Transverse colon (tissue), 4 donors: ENCODE measurements at regions not wholly inside any gene's neighbourhood (a gene's known extent, or its start where the extent isn't known, plus 50 kb on each side); places are given as distances from the start of the nearest gene placed in this dataset.
"Not testable (repeated sequence)": the region's sequence is repeated elsewhere in the genome, so short reads cannot be mapped to it uniquely, and the experiment has no call there.

Experiments
- CTCF ChIP-seq, 5 experiments: fragments of 200-600 bp in 3 of 5; fragments of 450-650 bp in 2 of 5; sonication (generic) in 3 of 5; IDR thresholded peaks; 1 replicate in 2 of 5; 2 replicates in 3 of 5; pipeline ENCODE4 v1.5.1; 2016 to 2017; ENCODE audit warnings: antibody characterized with exemption in 5 of 5, inconsistent platforms in 3 of 5, mild to moderate bottlenecking in 2 of 5, moderate library complexity in 1 of 5
- POLR2AphosphoS5 ChIP-seq, 3 donors: sonication (generic); formaldehyde crosslinking; IDR thresholded peaks; one replicate each; pipeline ENCODE4 v1.6.1; 2016; ENCODE audit warnings: antibody characterized with exemption in 3 of 3

- TF ChIP-seq CTCF, POLR2AphosphoS5 (IDR thresholded peaks at IDR 0.05): not testable (repeated sequence)
These were observed 260.2 kb upstream of the BTG1 start for GRCh38 chr12:92405801-92406251.
